HG02642 (cell line): ENCODE measurements at regions not wholly inside any gene's neighbourhood (a gene's known extent, or its start where the extent isn't known, plus 50 kb on each side); places are given as distances from the start of the nearest gene placed in this dataset.

Source experiments
- ATAC-seq: cut with Tn5 transposase; IDR thresholded peaks from one replicate; pipeline ENCODE4 v1.9.1; 2021; ENCODE audit warnings: mild to moderate bottlenecking; ENCODE audit not compliant: unreplicated experiment, poor library complexity

DNA sequence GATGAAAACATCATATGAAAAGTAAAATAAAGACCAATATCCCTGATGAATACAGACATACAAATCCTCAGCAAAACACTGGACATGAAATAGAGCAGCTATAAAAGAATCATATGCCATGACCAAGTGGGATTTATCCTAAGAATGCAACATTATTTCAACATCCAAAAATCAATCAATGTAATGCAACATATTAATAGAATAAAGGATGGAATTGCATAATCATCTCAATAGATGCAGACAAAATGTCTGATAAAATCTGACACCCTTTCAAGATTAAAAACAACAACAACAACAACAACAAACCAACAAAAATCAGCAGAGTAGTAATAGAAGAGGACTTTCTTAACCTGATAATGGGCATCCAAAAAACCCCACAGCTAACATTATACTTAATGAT is 63.8 kb upstream of the IL1R1 start:
- ATAC-seq = no peak

DNA sequence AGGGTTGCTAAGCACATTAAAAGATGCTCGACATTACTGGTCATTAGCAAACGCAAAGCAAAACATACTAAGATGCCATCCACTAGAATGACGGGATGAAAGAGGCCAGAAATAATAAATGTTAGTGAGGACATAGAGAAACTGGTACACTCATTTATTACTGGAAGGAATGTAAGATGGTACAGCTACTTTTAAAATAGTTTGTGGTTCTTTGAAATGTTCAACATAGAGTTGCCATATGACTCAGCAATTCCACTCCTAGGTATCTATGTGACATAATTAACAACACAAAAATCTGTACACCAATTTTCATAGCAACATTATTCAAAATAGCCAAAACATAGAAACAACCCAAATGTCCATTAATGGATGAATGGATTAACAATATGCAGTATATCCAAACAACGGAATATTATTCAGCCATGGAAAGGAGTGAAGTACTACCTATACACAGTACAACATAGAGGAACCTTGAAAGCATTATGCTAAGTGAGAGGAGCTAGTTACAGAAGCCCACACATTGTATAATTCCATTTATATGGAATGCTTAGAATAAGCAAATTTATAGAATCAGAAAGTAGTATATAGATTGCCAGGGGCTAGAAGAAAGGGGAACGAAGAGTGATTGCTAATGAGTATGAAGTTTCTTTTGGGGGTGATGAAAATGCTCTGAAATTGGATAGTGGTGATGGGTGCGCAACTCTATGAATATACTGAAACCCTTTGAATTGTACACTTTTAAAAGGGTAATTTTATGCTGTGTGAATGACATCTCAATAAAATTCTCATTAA is 61.9 kb upstream of the IL1R1 start:
- ATAC-seq = no peak

DNA sequence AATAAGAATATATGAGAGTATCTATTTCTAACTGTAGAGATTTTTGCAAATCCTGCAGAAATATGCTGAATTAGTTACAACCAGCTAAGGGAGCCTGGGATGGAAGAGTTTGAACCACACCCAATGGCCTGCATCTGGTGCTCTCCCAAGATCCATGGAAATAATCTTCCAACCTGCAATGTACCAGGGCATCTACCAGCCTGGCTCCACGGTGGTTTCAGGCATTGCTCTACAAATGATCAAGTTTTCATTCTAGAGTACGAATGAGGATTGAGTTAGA is 61.4 kb upstream of the IL1R1 start:
- ATAC-seq = no peak

DNA sequence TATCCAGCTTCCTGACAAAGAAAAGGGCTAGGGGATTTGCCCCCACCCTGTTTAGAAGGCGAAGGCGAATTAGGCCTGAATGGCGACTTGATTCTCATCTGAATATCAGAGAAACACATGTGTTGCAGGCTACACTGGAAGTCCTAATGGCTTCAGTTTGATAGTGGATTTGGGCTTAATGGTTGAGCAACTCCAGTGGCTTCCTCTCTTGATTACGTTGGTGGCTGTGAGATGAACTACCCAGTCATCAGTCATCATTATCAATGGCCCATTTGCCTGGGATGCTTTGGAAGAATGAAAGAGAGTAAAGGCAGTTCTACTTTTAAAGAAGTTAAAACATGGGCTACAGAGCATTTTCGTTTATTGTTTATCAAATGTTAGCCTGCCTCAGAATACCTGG is 60.9 kb upstream of the IL1R1 start:
- ATAC-seq = no peak

DNA sequence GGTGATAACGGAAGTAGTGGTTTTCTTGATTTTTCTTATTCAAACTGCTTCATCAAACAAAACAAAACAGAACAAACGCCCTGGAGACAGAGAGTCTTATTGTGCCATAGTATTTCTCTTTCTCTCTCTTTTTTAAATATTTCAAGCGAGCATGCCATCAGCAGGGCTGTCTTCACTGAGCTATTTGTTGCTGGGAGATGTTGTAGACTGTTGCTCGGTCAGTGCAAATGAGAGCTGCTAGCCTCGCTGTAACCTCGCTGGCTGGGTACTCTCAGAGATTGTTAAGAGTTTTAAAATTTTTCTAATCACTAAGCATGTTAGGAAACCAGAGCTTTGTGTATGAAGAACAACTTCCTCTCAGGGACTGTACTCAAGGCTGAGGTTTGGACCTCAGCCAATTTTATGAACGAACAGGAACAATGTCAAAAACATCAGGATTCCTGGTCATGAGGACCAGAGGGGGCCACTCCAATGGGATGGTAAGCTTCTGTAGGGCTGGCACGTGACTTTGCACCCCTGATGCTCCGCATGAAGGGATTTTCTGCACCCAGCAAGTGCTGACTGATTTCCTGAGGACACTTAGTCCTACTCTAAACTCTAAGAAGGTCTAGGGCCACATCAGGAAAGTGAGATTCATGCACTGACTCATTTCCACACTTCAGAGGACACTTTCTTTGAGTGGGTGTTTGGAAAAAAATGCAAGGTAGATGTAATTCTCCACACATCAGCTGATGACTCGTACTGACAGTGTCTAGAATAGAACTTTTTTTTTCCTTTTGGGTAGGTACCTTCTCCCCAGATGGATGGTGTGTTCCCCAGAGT is 59.8 kb upstream of the IL1R1 start:
- peak; percentile 89 for ATAC-seq

DNA sequence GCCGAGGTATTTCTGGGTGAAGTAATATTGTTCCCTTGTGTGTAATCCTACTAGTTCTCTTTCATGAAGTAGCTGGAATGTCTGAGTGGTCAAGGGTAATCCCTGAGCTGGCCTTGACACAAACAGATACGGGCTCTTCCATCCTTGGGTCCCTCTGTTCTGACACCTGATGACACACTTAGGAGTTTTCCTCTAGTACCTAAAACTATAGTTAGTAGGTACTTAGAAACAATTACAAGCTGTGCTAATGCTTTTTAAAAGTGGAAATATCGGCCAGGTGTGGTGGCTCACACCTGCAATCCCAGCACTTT is 59.2 kb upstream of the IL1R1 start:
- ATAC-seq = no peak

DNA sequence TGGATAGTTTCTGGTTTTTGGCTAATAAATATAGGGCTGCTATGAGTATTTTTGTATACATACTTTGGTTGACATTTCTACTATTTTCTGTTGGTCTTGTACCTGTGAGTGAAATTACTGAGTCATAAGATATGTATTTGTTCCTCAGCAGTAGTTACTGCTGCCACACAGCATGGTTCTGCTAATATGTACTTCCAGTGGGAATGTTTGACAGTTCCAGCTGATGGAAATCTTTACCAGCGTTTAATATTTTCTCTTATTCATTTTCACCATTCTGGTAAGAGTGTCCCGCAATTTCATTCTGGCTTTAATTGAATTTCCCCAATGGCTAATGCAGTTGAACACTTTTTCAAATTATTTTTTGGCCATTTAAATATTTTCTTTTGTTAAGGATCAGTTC is 57.9 kb upstream of the IL1R1 start:
- no peak for ATAC-seq

DNA sequence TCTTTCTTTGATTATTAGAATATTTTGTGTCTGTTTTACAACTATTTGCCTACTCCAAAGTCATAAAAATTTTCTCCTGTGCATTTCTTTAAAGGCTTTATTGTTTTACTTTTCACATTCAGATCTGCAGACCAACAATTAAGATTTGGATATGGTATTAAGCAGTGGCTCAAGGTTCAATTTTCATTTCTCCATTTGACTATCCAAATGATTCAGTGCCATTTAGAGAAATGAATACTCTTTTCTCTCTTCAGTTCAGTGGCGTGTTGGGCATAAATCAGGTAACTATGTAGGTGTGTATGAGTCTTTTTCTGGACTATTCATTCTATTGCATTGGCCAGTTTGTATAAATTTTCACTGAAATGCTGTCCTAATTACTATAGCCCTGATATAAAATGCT is 57.3 kb upstream of the IL1R1 start:
- no peak for ATAC-seq

DNA sequence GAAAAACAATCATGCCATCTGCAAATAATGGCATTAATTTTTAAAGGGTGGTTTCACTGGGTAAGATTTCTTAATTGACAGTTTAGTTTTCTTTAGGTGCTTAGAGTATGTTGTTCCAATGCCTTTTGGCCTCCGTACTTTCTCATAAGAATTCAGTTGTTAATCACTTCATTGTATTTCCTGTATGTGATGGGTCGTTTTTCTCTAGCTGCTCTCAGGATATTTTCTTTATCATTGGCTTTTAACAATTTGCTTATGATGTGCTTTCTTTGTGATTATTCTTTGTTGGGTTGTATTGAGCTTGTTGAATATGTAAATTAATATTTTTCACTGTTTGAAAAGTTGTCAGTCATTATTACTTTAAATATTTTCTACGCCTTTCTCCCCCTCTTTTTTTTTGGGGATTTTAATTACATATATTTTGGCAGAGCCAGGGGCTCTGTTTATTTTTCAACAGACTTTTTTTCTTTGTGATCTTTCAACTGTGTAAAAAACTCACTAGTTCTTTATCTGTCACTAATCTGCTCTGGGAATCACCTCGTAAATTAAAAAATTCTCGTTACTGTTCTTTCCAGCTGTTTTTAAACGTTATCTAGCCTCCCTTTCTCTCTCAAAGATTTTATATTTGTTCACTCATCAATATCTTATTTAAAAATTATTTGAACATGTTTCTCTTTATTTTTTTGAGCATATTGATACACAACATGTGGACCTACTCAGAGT is 56.2 kb upstream of the IL1R1 start:
- ATAC-seq = no peak

DNA sequence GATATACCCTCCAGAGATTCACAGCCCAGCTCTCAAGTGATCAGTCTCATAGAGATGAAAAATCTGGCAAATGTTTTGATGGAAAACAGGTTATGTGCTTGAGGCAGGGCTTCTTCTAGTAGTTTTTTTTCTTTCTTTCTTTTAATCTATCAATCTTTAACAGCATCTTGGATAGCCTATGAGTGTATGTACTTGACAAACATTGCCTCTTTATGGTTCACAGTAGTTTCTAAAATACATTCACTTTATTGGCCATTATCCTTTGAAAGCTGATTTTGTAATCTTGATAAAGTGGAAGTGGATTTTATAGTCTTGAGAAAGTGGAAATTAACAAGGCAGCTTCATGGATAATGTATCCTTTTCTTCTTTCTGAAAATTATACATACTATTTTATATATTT is 51.4 kb upstream of the IL1R1 start:
- no peak for ATAC-seq

DNA sequence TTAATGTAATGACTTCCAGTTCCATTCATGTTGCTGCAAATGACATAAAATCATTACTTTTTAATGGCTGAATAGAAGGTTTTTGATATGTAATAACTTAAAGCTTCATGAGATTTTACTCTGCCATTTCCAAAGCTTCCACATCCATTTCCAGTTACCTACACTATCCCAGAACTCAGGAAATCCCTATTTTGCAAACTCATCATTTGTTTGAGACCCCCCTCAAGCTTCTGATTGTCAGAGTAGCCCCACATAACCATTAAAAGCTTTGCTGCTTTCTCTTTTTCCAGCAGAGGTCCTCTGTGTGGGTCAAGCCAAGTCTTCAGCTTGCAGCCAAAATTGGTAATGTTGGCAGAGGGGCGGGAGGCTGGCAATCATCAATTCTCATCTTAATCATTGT is 50.6 kb upstream of the IL1R1 start:
- no peak for ATAC-seq

DNA sequence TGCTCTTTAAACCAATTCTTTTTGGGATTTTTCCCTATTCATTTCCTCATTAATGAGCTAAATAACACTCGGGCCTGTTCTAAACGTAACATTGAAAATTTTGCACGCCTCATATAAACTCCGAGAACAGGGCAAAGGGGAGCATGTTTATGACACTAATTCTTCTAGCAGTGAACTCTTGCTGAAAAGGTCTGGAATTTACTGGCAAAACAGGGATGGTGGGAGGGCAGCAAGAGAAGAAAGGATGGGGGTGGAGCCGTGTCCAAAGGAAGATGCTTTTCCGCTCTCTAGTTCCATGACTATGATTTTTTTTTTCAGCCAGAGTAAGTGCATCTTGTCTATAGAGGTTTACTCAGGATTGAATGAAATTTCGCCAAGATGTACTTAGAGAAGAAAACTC is 50.0 kb upstream of the IL1R1 start:
- no peak for ATAC-seq
